ENCODE measurements at regions not wholly inside any gene's neighbourhood (a gene's known extent, or its start where the extent isn't known, plus 50 kb on each side); places are given as distances from the start of the nearest gene placed in this dataset.

- Mint-ChIP-seq H3K27ac (ENCODE audit: unreplicated experiment) (no peak overlapping the region), H3K9me3 (ENCODE audit: unreplicated experiment) (no peaks in the 10 kb centered on the region), H3K27me3 (ENCODE audit: unreplicated experiment) (peaks cover 5% of the 10 kb centered on the region), H3K4me3 (ENCODE audit: unreplicated experiment) (no peak overlapping the region), H3K36me3 (ENCODE audit: low read depth, unreplicated experiment) (peaks cover 2% of the 10 kb centered on the region), H3K4me1 (ENCODE audit: unreplicated experiment) (peaks cover 12% of the 10 kb centered on the region)
- DNase-seq (ENCODE audit: low spot score): no peak
- no peak for TF ChIP-seq CTCF (IDR thresholded peaks at IDR 0.05; ENCODE audit: unreplicated experiment)
Measured at GRCh38 chr16:50428742-50429141, 60.0 kb upstream of the BRD7 start.

GRCh38 chr16:50428116-50428515 is 59.3 kb upstream of the BRD7 start:
- no peak overlapping the region for H3K27ac Mint-ChIP-seq (ENCODE audit: unreplicated experiment)
- H3K36me3 Mint-ChIP-seq (ENCODE audit: low read depth, unreplicated experiment): peaks cover 3% of the 10 kb centered on the region
- H3K27me3 Mint-ChIP-seq (ENCODE audit: unreplicated experiment): peaks cover 3% of the 10 kb centered on the region
- peaks cover 6% of the 10 kb centered on the region for H3K4me1 Mint-ChIP-seq (ENCODE audit: unreplicated experiment)
- no peaks in the 10 kb centered on the region for H3K9me3 Mint-ChIP-seq (ENCODE audit: unreplicated experiment)
- TF ChIP-seq CTCF (IDR thresholded peaks at IDR 0.05; ENCODE audit: unreplicated experiment): no peak
- no peak for DNase-seq (ENCODE audit: low spot score)
- H3K4me3 Mint-ChIP-seq (ENCODE audit: unreplicated experiment): no peak overlapping the region

- peaks cover 2% of the 10 kb centered on the region for H3K27me3 Mint-ChIP-seq (ENCODE audit: unreplicated experiment)
- no peak overlapping the region for H3K4me3 Mint-ChIP-seq (ENCODE audit: unreplicated experiment)
Measured at GRCh38 chr16:50427107-50427506, 58.3 kb upstream of the BRD7 start.

GRCh38 chr16:50425648-50426047 is 56.9 kb upstream of the BRD7 start:
- Mint-ChIP-seq H3K27ac (ENCODE audit: unreplicated experiment) (no peak overlapping the region), H3K4me1 (ENCODE audit: unreplicated experiment) (no peaks in the 10 kb centered on the region)

More at GRCh38 chr16:50427107-50427506, 58.3 kb upstream of the BRD7 start:
- DNase-seq (ENCODE audit: low spot score): no peak
- Mint-ChIP-seq H3K36me3 (ENCODE audit: low read depth, unreplicated experiment) (peaks cover 3% of the 10 kb centered on the region), H3K4me1 (ENCODE audit: unreplicated experiment) (no peaks in the 10 kb centered on the region), H3K27ac (ENCODE audit: unreplicated experiment) (no peak overlapping the region), H3K9me3 (ENCODE audit: unreplicated experiment) (no peaks in the 10 kb centered on the region)
- TF ChIP-seq CTCF (IDR thresholded peaks at IDR 0.05; ENCODE audit: unreplicated experiment): no peak

GRCh38 chr16:50425044-50425443 is 56.3 kb upstream of the BRD7 start:
- no peak for TF ChIP-seq CTCF (IDR thresholded peaks at IDR 0.05; ENCODE audit: unreplicated experiment)
- no peak overlapping the region for H3K27ac Mint-ChIP-seq (ENCODE audit: unreplicated experiment)
- peaks cover 3% of the 10 kb centered on the region for H3K36me3 Mint-ChIP-seq (ENCODE audit: low read depth, unreplicated experiment)
- peaks cover 2% of the 10 kb centered on the region for H3K27me3 Mint-ChIP-seq (ENCODE audit: unreplicated experiment)
- H3K4me3 Mint-ChIP-seq (ENCODE audit: unreplicated experiment): no peak overlapping the region
- peaks cover 3% of the 10 kb centered on the region for H3K9me3 Mint-ChIP-seq (ENCODE audit: unreplicated experiment)
- DNase-seq (ENCODE audit: low spot score): no peak
- no peaks in the 10 kb centered on the region for H3K4me1 Mint-ChIP-seq (ENCODE audit: unreplicated experiment)

More at GRCh38 chr16:50425648-50426047, 56.9 kb upstream of the BRD7 start:
- no peak for DNase-seq (ENCODE audit: low spot score)
- H3K36me3 Mint-ChIP-seq (ENCODE audit: low read depth, unreplicated experiment): peaks cover 3% of the 10 kb centered on the region
- peaks cover 2% of the 10 kb centered on the region for H3K27me3 Mint-ChIP-seq (ENCODE audit: unreplicated experiment)
- no peak for TF ChIP-seq CTCF (IDR thresholded peaks at IDR 0.05; ENCODE audit: unreplicated experiment)
- H3K9me3 Mint-ChIP-seq (ENCODE audit: unreplicated experiment): no peaks in the 10 kb centered on the region
- no peak overlapping the region for H3K4me3 Mint-ChIP-seq (ENCODE audit: unreplicated experiment)
